ENCODE measurements at regions not wholly inside any gene's neighbourhood (a gene's known extent, or its start where the extent isn't known, plus 50 kb on each side); places are given as distances from the start of the nearest gene placed in this dataset.

DNA sequence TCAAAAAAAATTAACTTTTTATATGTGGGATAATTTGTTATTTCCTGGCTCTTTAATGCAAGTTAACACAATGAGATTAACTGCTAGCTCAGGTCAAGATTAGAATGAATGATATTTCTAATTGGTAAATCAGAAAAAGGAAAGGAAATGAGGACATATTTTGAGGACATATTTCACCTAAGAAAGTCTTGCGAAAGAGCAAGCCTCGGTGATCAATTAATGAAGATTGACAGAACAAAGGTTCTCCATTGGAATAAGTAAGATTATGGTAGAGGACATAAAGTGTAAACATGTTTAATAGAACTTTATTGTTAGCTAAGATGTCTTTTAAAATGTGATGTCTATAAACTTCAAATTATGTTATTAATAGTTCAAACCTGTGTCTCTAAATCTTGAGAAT lies 1617.8 kb downstream of the KCNT2 start:
- Mint-ChIP-seq H3K4me3 (no peak overlapping the region), H3K27me3 (ENCODE audit: insufficient read depth, low read depth) (no peaks in the 10 kb centered on the region), H3K36me3 (no peaks in the 10 kb centered on the region), H3K4me1 (no peaks in the 10 kb centered on the region), H3K9me3 (no peaks in the 10 kb centered on the region), H3K27ac (no peak overlapping the region)
- Histone ChIP-seq H3K9ac (no peak overlapping the region), H4K20me1 (ENCODE audit: low read depth) (no peaks in the 10 kb centered on the region), H3K4me3 (no peak overlapping the region), H3K4me2 (no peak overlapping the region), H3K27me3 (no peaks in the 10 kb centered on the region), H3K4me1 (no peaks in the 10 kb centered on the region), H3K9me3 (ENCODE audit: low read depth) (no peaks in the 10 kb centered on the region), H3K79me2 (ENCODE audit: low read depth) (no peaks in the 10 kb centered on the region), H3F3A (ENCODE audit: low read depth) (no peaks in the 10 kb centered on the region), H3K27ac (no peak overlapping the region), H3K36me3 (no peaks in the 10 kb centered on the region), H2AFZ (replicated peaks) (no peak overlapping the region)
- DNase-seq (ENCODE audit: low spot score) = no peak
- TF ChIP-seq, protein P1, sequence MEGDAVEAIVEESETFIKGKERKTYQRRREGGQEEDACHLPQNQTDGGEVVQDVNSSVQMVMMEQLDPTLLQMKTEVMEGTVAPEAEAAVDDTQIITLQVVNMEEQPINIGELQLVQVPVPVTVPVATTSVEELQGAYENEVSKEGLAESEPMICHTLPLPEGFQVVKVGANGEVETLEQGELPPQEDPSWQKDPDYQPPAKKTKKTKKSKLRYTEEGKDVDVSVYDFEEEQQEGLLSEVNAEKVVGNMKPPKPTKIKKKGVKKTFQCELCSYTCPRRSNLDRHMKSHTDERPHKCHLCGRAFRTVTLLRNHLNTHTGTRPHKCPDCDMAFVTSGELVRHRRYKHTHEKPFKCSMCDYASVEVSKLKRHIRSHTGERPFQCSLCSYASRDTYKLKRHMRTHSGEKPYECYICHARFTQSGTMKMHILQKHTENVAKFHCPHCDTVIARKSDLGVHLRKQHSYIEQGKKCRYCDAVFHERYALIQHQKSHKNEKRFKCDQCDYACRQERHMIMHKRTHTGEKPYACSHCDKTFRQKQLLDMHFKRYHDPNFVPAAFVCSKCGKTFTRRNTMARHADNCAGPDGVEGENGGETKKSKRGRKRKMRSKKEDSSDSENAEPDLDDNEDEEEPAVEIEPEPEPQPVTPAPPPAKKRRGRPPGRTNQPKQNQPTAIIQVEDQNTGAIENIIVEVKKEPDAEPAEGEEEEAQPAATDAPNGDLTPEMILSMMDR (IDR thresholded peaks at IDR 0.05) = no peak
- TF ChIP-seq EZH2phosphoT487 (IDR thresholded peaks at IDR 0.05) = no peak
- TF ChIP-seq EZH2 (IDR thresholded peaks at IDR 0.05) = no peak

DNA sequence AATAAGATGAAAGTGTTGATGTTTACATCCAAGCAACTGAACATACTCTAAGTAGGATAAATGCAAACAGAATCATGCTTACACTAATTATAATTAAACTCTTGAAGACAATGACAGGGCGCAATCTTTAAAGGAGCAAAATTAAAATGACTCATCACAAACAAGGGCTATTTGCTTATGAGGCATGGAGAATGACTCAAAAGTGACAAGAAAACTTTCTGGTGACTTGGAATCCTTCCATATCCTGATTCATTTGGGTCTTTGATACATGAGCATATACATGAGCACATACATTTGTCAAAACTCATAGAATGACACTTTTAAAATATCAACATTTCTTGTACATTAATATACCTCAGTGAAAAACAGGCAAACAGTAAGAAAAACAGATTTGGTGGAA lies 1632.3 kb downstream of the KCNT2 start:
- no peak overlapping the region for H3K4me3 ChIP-seq
- H3K27ac Mint-ChIP-seq = no peak overlapping the region
- no peaks in the 10 kb centered on the region for H3K36me3 ChIP-seq
- H3K9ac ChIP-seq = no peak overlapping the region
- DNase-seq (ENCODE audit: low spot score) = no peak
- H3K4me1 ChIP-seq = no peaks in the 10 kb centered on the region
- H3K27me3 ChIP-seq = no peaks in the 10 kb centered on the region
- H2AFZ ChIP-seq (replicated peaks) = no peak overlapping the region
- no peaks in the 10 kb centered on the region for H3F3A ChIP-seq (ENCODE audit: low read depth)
- no peaks in the 10 kb centered on the region for H3K79me2 ChIP-seq (ENCODE audit: low read depth)
- H3K9me3 ChIP-seq (ENCODE audit: low read depth) = no peaks in the 10 kb centered on the region
- no peak overlapping the region for H3K4me2 ChIP-seq
- no peak overlapping the region for H3K27ac ChIP-seq
- H3K27me3 Mint-ChIP-seq (ENCODE audit: insufficient read depth, low read depth) = no peaks in the 10 kb centered on the region
- H3K9me3 Mint-ChIP-seq = no peaks in the 10 kb centered on the region
- H3K4me3 Mint-ChIP-seq = no peak overlapping the region
- H3K4me1 Mint-ChIP-seq = no peaks in the 10 kb centered on the region
- H3K36me3 Mint-ChIP-seq = no peaks in the 10 kb centered on the region
- no peaks in the 10 kb centered on the region for H4K20me1 ChIP-seq (ENCODE audit: low read depth)
- no peak for TF ChIP-seq EZH2 (IDR thresholded peaks at IDR 0.05)

DNA sequence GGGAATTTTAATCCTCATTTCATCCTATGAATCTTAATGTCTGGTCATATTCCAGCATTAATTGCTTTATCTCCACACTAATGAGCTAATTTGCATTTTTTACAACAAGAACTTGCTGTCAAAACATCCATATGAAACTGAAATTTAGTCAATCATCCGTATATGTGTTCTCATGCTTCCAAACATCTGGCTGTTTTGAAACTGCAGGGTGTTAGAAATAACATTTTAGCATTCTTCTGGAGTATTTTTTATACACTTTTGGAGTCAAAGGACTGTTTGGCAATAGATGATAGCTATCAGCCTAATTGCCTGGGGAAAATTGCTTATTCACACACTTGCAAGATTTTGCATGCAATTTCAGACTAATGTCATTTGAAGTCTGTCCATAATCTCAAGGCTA lies 1639.3 kb downstream of the KCNT2 start:
- Mint-ChIP-seq H3K27me3 (ENCODE audit: insufficient read depth, low read depth) (peaks cover 2% of the 10 kb centered on the region), H3K4me3 (no peak overlapping the region), H3K4me1 (no peaks in the 10 kb centered on the region), H3K9me3 (no peaks in the 10 kb centered on the region), H3K36me3 (no peaks in the 10 kb centered on the region), H3K27ac (no peak overlapping the region)
- TF ChIP-seq EZH2 (IDR thresholded peaks at IDR 0.05) (no peak), EZH2phosphoT487 (IDR thresholded peaks at IDR 0.05) (no peak)
- TF ChIP-seq, protein P1 (IDR thresholded peaks at IDR 0.05) = no peak
- H3K9me3 ChIP-seq (ENCODE audit: low read depth) = no peaks in the 10 kb centered on the region
- no peak overlapping the region for H3K9ac ChIP-seq
- H3K4me3 ChIP-seq = no peak overlapping the region
- no peak overlapping the region for H3K27ac ChIP-seq
- H3K4me2 ChIP-seq = no peak overlapping the region
- no peaks in the 10 kb centered on the region for H3K4me1 ChIP-seq
- H3K79me2 ChIP-seq (ENCODE audit: low read depth) = no peaks in the 10 kb centered on the region
- no peaks in the 10 kb centered on the region for H4K20me1 ChIP-seq (ENCODE audit: low read depth)
- no peak overlapping the region for H2AFZ ChIP-seq (replicated peaks)
- H3F3A ChIP-seq (ENCODE audit: low read depth) = no peaks in the 10 kb centered on the region
- DNase-seq (ENCODE audit: low spot score) = no peak
- no peaks in the 10 kb centered on the region for H3K27me3 ChIP-seq
- no peaks in the 10 kb centered on the region for H3K36me3 ChIP-seq

DNA sequence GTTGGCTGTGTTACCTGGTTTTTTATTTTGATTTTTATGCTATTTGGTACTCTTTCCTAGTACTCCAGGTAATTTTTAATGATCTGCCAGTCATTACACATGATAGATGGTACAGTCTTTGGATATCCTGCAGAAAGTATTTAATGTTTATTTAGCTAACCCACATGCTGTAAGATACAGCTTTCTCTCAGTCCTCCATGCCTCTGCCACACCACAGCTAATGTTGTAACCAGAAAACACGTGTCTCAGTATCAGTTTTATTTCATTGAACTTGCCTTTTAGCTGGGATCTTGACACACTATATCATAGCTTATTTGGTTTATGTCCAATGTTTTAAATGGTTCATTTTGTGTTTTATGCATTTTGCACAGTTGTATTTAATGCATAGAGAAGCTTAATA lies 1648.4 kb downstream of the KCNT2 start:
- no peak for DNase-seq (ENCODE audit: low spot score)
- Mint-ChIP-seq H3K27me3 (ENCODE audit: insufficient read depth, low read depth) (no peaks in the 10 kb centered on the region), H3K4me3 (no peak overlapping the region), H3K9me3 (no peaks in the 10 kb centered on the region), H3K27ac (no peak overlapping the region), H3K4me1 (no peaks in the 10 kb centered on the region), H3K36me3 (no peaks in the 10 kb centered on the region)
- no peaks in the 10 kb centered on the region for H3F3A ChIP-seq (ENCODE audit: low read depth)
- TF ChIP-seq EZH2phosphoT487 (IDR thresholded peaks at IDR 0.05) = no peak
- TF ChIP-seq, protein P1 (IDR thresholded peaks at IDR 0.05) = no peak
- no peak for TF ChIP-seq EZH2 (IDR thresholded peaks at IDR 0.05)
- H3K36me3 ChIP-seq = no peaks in the 10 kb centered on the region
- no peaks in the 10 kb centered on the region for H3K79me2 ChIP-seq (ENCODE audit: low read depth)
- no peaks in the 10 kb centered on the region for H4K20me1 ChIP-seq (ENCODE audit: low read depth)
- H3K27me3 ChIP-seq = no peaks in the 10 kb centered on the region
- no peak overlapping the region for H3K9ac ChIP-seq
- H3K27ac ChIP-seq = no peak overlapping the region
- no peak overlapping the region for H3K4me2 ChIP-seq
- no peaks in the 10 kb centered on the region for H3K4me1 ChIP-seq
- no peak overlapping the region for H2AFZ ChIP-seq (replicated peaks)
- H3K9me3 ChIP-seq (ENCODE audit: low read depth) = no peaks in the 10 kb centered on the region
- H3K4me3 ChIP-seq = no peak overlapping the region

All from neural progenitor cell (in vitro differentiated cells).